SJSA1 (cell line): ENCODE measurements at regions not wholly inside any gene's neighbourhood (a gene's known extent, or its start where the extent isn't known, plus 50 kb on each side); places are given as distances from the start of the nearest gene placed in this dataset.
"Not testable (repeated sequence)": the region's sequence is repeated elsewhere in the genome, so short reads cannot be mapped to it uniquely, and the experiment has no call there.

Experiments
- DNase-seq, 2 experiments: peaks; one replicate each; pipeline ENCODE4 v3.0.0-alpha.2; 2015 to 2020; ENCODE audit warnings: low spot score in 2 of 2, low read depth in 1 of 2
- H3K27ac ChIP-seq: fragments of 250-450 bp; sonication (Bioruptor Pico); 2 replicates; pipeline ENCODE4 v1.5.1; 2020; ENCODE audit warnings: mild to moderate bottlenecking, moderate library complexity
- H3K27me3 ChIP-seq: fragments of 250-450 bp; sonication (Bioruptor Pico); replicated peaks from 2 replicates; pipeline ENCODE4 v1.5.1; 2020; ENCODE audit warnings: mild to moderate bottlenecking, moderate library complexity
- H3K36me3 ChIP-seq: fragments of 250-450 bp; sonication (Bioruptor Pico); 2 replicates; pipeline ENCODE4 v1.5.1; 2020; ENCODE audit warnings: mild to moderate bottlenecking
- H3K4me1 ChIP-seq: fragments of 250-450 bp; sonication (Bioruptor Pico); replicated peaks from 2 replicates; pipeline ENCODE4 v1.6.1; 2021; ENCODE audit warnings: mild to moderate bottlenecking
- H3K4me3 ChIP-seq: fragments of 250-450 bp; sonication (Bioruptor Pico); 2 replicates; pipeline ENCODE4 v1.5.1; 2020; ENCODE audit warnings: mild to moderate bottlenecking
- H3K9me3 ChIP-seq: fragments of 250-450 bp; sonication (Bioruptor Pico); replicated peaks from 2 replicates; pipeline ENCODE4 v1.5.1; 2020; ENCODE audit warnings: mild to moderate bottlenecking

DNA sequence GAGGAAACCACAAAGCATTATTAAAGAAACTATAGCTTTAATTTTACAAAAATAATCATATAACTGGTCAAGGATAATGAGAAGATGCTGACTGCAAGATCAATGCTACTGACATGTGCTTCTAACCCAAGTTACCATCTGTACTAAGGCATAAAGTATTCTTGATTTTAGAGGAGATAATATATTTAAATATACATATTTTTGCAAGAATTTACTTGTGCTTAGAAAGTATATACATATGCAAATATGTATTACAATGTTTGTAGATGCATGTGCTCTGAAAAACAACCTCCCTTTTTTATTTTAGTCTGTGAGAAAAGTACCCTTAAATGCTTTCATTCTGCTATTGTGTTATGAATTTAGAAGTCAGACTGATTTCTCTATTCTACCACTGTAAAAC is 740.7 kb upstream of the SLIT2 start:
- H3K9me3 ChIP-seq: no peaks in the 10 kb centered on the region
- H3K36me3 ChIP-seq: no peaks in the 10 kb centered on the region
- H3K27ac ChIP-seq: no peak overlapping the region
- H3K4me3 ChIP-seq: no peak overlapping the region
- no peaks in the 10 kb centered on the region for H3K27me3 ChIP-seq
- H3K4me1 ChIP-seq: no peaks in the 10 kb centered on the region
- DNase-seq: no peak

DNA sequence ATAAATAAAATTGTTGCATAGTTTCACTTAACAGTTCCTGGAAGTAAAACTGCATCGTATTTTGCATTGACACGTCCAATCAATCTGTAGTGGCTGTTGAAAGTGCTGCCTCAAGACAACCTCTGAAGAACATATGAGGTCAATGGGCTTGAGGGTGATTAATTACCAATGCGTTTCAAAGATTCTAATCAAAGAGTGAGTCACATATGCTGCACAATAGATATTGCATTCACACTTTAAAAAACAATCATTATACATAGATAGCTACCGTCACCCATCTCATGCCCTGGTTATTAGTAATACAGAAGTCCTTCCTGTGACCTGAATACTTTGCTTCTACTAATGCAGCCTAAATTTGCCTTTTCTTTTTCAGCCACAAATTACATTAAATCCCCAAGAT is 743.3 kb upstream of the SLIT2 start:
- Histone ChIP-seq H3K27me3 (no peaks in the 10 kb centered on the region), H3K4me3 (no peak overlapping the region), H3K9me3 (no peaks in the 10 kb centered on the region), H3K27ac (no peak overlapping the region), H3K36me3 (no peaks in the 10 kb centered on the region), H3K4me1 (no peaks in the 10 kb centered on the region)
- no peak for DNase-seq

DNA sequence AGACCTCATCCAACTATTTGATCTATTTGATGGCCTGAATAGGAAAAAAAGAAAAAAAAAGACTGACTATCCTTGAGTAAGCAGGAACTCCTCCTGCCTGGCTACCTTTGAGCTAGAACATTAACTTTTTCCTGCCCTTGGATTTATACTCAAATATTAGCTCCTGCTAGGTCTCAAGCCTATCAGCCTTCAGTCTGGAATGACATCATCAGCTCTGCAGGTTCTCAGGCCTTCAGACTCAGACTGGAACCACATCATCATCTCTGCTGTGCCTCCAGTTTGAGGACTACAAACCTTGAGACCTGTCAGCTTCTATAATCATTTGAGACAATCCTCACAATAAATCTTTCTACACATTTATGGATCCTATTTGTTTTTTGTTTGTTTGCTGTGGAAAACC is 754.0 kb upstream of the SLIT2 start:
- H3K9me3 ChIP-seq: no peaks in the 10 kb centered on the region
- no peak for DNase-seq
- no peak overlapping the region for H3K27ac ChIP-seq
- H3K27me3 ChIP-seq: no peaks in the 10 kb centered on the region
- no peak overlapping the region for H3K4me3 ChIP-seq
- no peaks in the 10 kb centered on the region for H3K36me3 ChIP-seq
- no peaks in the 10 kb centered on the region for H3K4me1 ChIP-seq

DNA sequence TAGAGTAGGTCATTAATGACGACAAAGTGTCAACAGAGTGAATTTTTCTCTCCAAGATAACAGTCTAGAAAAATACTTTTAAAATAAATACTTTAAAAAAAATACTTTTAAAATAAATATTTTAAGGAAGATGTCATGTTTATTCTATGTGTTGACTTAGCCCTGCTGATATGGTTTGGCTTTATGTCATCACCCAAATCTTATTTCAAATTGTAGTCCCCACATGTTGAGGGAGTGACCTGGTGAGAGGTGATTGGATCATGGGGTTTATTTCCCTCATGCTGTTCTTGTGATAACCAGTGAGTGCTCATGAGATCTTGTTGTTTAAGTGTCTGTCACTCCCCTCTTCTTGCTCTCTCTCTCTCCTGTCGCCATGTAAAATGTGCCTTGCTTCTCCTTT is 754.9 kb upstream of the SLIT2 start:
- DNase-seq: no peak
- no peak overlapping the region for H3K27ac ChIP-seq

GRCh38 chr4:19494961-19495360 is 756.7 kb upstream of the SLIT2 start:
- Histone ChIP-seq H3K27me3 (no peaks in the 10 kb centered on the region), H3K4me1 (no peaks in the 10 kb centered on the region), H3K27ac (no peak overlapping the region), H3K36me3 (no peaks in the 10 kb centered on the region), H3K9me3 (no peaks in the 10 kb centered on the region), H3K4me3 (no peak overlapping the region)
- DNase-seq: no peak

More for the DNA sequence above, 754.9 kb upstream of the SLIT2 start:
- Histone ChIP-seq H3K9me3 (no peaks in the 10 kb centered on the region), H3K4me3 (no peak overlapping the region), H3K36me3 (no peaks in the 10 kb centered on the region), H3K4me1 (no peaks in the 10 kb centered on the region), H3K27me3 (no peaks in the 10 kb centered on the region)

DNA sequence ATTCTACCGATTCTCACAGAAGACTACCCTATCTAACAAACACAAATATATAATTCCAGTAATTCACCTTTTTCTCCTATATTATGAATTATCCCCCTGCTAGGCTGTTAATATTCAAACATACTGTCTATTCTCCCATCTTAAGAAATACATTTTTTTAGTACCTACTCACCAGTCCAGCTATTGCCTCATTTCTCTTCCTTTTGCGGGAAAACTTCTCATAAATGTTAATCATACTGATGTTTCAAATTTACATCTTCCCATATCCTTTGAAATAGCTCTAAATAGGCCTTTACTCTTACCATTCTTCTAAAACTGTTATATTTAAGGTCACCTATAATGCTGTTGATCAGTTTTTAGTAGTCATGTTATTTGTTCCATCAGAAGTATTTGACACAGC is 759.1 kb upstream of the SLIT2 start:
- no peak for DNase-seq
- Histone ChIP-seq H3K4me1 (no peaks in the 10 kb centered on the region), H3K4me3 (no peak overlapping the region), H3K9me3 (no peaks in the 10 kb centered on the region), H3K36me3 (no peaks in the 10 kb centered on the region), H3K27me3 (no peaks in the 10 kb centered on the region), H3K27ac (no peak overlapping the region)

- H3K27me3 ChIP-seq: no peaks in the 10 kb centered on the region
- DNase-seq: no peak
- no peaks in the 10 kb centered on the region for H3K36me3 ChIP-seq
- peaks cover 5% of the 10 kb centered on the region for H3K4me1 ChIP-seq
- H3K4me3 ChIP-seq: no peak overlapping the region
- H3K27ac ChIP-seq: no peak overlapping the region
- H3K9me3 ChIP-seq: no peaks in the 10 kb centered on the region
Measured at GRCh38 chr4:19486400-19486799, 765.3 kb upstream of the SLIT2 start.

DNA sequence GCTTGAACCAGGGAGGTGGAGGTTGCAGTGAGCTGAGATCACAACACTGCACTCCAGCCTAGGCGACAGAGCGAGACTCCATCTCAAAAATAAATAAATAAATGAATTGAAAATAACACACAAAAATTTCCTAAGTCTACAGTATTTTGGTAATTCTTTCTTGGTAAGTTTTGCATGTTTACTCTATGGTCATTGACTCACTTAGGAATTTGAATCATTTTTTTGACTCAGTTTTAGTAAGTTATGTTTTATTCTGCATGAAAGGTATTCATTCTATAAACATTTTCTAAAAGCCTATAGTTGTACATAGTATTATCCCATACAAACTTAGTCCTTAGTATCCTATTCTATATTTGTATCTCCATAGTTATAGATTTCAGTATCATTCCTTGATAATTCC is 772.9 kb upstream of the SLIT2 start:
- H3K27me3 ChIP-seq: no peaks in the 10 kb centered on the region

DNA sequence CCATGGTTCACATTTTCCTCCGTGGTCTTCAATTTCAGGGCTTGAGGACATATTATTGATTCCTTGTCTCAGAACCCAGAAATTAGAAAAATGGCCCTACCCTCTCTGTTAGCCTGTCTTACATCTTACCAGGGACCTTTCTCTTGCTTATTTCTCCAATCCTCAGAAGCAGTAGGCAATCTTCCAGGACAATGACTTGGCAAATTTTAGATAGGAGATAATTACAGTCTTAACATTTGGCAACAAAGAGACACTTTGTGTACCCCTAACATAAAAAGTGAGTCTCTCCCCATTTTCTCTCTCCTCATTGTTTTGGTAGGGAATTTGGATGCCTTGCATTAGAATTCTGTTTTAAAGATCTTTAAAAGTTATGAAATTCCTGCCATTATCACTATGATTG is 778.1 kb upstream of the SLIT2 start:
- H3K36me3 ChIP-seq: no peaks in the 10 kb centered on the region
- H3K9me3 ChIP-seq: no peaks in the 10 kb centered on the region
- H3K27me3 ChIP-seq: no peaks in the 10 kb centered on the region
- no peak for DNase-seq
- H3K4me3 ChIP-seq: no peak overlapping the region
- H3K27ac ChIP-seq: no peak overlapping the region
- H3K4me1 ChIP-seq: peaks cover 3% of the 10 kb centered on the region

More for the DNA sequence above, 772.9 kb upstream of the SLIT2 start:
- peak in 1 of 2 experiments; percentile 59 for DNase-seq
- Histone ChIP-seq H3K27ac (0 out of 2 replicates have a peak overlapping the region, but pooled peaks have one; percentile 0), H3K9me3 (no peaks in the 10 kb centered on the region), H3K36me3 (no peaks in the 10 kb centered on the region), H3K4me3 (no peak overlapping the region), H3K4me1 (peaks cover 17% of the 10 kb centered on the region)

GRCh38 chr4:19472666-19473065 is 779.0 kb upstream of the SLIT2 start:
- Histone ChIP-seq H3K36me3 (no peaks in the 10 kb centered on the region), H3K27ac (no peak overlapping the region), H3K27me3 (no peaks in the 10 kb centered on the region), H3K4me3 (no peak overlapping the region), H3K4me1 (no peaks in the 10 kb centered on the region), H3K9me3 (no peaks in the 10 kb centered on the region)
- DNase-seq: no peak

DNA sequence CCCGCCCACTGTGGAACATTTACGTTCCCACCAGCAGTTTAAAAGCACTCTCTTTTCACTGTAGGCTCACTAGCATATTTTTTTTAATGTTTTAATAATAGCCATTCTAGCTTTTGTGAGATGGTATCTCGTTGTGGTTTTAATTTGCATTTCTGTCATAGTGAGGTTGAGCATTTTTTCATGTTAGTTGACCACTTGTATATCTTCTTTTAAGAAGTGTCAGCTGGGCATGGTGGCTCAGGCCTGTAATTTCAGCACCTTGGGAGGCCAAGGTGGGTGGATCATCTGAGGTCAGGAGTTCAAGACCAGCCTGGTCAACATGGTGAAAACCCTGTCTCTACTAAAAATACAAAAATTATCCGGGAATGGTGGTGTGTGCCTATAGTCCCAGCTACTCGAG is 781.7 kb upstream of the SLIT2 start:
- not testable (repeated sequence) for DNase-seq, H3K4me3 ChIP-seq, H3K27ac ChIP-seq, H3K27me3 ChIP-seq, H3K36me3 ChIP-seq, H3K4me1 ChIP-seq, H3K9me3 ChIP-seq

DNA sequence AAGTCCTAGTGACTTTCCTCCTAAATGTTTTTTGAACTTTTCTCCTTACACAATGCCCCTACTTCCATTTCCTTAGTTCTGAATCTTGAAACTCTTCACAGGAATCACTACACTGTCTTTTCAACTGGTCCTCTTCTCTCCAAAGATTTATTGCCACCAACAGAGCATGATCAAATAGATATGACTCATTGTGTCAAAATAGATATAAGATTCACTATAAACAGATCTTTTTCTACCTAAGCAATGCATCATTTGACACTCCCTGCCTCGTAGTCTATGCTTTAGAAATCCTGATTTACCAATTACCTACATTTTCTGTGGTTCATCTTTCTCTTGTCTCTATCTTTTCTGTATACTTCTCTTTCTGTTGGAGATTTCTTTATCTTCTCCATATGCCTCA is 789.6 kb upstream of the SLIT2 start:
- Histone ChIP-seq H3K36me3 (no peaks in the 10 kb centered on the region), H3K27me3 (no peaks in the 10 kb centered on the region), H3K27ac (no peak overlapping the region), H3K4me3 (no peak overlapping the region), H3K9me3 (no peaks in the 10 kb centered on the region), H3K4me1 (no peaks in the 10 kb centered on the region)
- DNase-seq: no peak

DNA sequence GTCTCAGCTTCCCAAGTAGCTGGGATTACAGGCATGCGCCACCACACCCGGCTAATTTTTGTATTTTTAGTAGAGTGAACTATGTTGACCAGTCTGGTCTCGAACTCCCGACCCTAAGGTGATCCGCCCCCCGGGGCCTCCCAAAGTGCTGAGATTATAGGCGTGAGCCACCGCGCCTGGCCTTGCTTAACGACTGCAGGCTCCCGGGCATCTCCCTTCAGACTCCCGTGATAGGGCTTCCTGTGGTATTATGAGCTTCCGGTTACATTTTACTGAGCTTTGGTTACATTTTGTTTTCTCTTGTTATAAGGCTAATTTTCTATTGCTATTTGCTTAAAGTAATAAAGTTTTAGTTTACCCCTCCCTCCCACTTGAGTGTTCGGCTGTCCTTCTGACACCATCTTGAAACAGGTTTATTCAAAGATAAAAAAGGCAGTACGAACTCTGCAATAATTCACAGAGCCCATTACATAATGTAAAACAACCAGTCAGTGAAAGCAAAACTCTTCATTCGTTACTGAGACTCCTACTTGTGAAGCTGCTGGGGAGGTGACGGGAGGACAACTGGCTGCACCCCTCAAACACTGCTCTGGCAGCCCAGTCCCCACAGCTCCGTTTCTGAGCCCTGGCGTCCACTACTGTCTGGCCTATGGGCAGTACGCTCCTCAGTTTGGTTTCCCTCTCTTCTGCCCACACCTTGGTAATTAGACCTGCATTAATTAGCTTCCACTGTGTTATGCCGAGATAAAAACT is 795.7 kb upstream of the SLIT2 start:
- H3K36me3 ChIP-seq: no peaks in the 10 kb centered on the region
- no peak overlapping the region for H3K27ac ChIP-seq
- no peak for DNase-seq
- H3K9me3 ChIP-seq: no peaks in the 10 kb centered on the region
- H3K4me3 ChIP-seq: no peak overlapping the region
- H3K4me1 ChIP-seq: no peaks in the 10 kb centered on the region
- H3K27me3 ChIP-seq: no peaks in the 10 kb centered on the region

DNA sequence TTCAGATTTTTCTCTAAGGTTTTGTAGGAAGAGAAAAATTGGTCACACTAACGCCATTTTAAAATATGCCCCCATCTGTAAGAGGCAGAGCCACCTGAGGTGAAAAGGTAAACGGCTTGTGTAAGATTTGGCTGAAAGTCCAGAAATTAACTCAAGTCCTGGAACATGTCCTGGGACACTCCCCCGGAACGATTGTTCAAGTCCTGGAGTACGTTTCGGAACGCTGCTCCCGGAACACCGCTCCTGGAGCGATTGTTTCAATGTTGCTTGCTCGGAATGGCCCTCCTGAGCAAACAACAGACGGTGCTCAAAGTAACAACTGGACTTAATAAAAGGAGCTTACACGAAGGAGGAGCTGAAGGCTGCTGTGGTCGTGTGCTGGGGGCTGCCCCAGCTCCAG is 796.5 kb upstream of the SLIT2 start:
- no peaks in the 10 kb centered on the region for H3K27me3 ChIP-seq
- no peak overlapping the region for H3K4me3 ChIP-seq
- H3K4me1 ChIP-seq: no peaks in the 10 kb centered on the region
- no peak for DNase-seq
- no peak overlapping the region for H3K27ac ChIP-seq
- no peaks in the 10 kb centered on the region for H3K9me3 ChIP-seq
- no peaks in the 10 kb centered on the region for H3K36me3 ChIP-seq

DNA sequence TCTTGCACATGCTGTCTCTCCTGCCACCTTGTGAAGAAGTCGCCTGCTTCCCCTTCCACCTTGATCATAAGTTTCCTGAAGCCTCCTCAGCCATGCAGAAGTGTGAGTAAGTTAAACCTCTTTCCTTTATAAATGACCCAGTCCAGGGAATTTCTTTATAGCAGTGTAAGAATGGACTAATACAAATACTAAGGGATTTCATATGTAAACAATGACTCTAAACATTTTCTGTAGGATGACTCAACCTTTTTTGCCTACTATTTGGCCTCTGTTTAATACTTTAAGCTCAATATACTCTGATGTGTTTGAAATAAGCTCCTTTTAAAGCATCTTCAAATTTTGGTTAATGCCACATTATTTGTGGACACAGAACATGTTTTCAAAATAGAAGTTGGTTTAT is 813.5 kb upstream of the SLIT2 start:
- no peak overlapping the region for H3K27ac ChIP-seq
- no peaks in the 10 kb centered on the region for H3K4me1 ChIP-seq
- peak in 1 of 2 experiments; percentile 43 for DNase-seq

More for the DNA sequence above, 813.5 kb upstream of the SLIT2 start:
- H3K9me3 ChIP-seq: 0 out of 2 replicates have a peak, but pooled peaks cover 9% of the 10 kb centered on the region
- no peak overlapping the region for H3K4me3 ChIP-seq
- no peaks in the 10 kb centered on the region for H3K36me3 ChIP-seq
- H3K27me3 ChIP-seq: no peaks in the 10 kb centered on the region
